Left forelimb (tissue), 1 donor: ENCODE measurements at regions not wholly inside any gene's neighbourhood (a gene's known extent, or its start where the extent isn't known, plus 50 kb on each side); places are given as distances from the start of the nearest gene placed in this dataset.

Experiments
- DNase-seq: peaks from one replicate; pipeline ENCODE4 v3.0.0-alpha.2; 2018; ENCODE audit warnings: low spot score

GRCh38 chr6:14806101-14806500, 439.8 kb upstream of the JARID2 start:
- DNase-seq: no peak

- no peak for DNase-seq
These were observed 438.7 kb upstream of the JARID2 start for GRCh38 chr6:14807130-14807529.

- no peak for DNase-seq
These were observed 437.9 kb upstream of the JARID2 start for GRCh38 chr6:14807971-14808370.

GRCh38 chr6:14810021-14810420, 435.8 kb upstream of the JARID2 start:
- no peak for DNase-seq

GRCh38 chr6:14811775-14812428, 434.0 kb upstream of the JARID2 start:
- DNase-seq: no peak

- DNase-seq: no peak
These were observed 431.9 kb upstream of the JARID2 start for GRCh38 chr6:14814016-14814415.

GRCh38 chr6:14816116-14816859, 429.6 kb upstream of the JARID2 start:
- DNase-seq: no peak

- no peak for DNase-seq
These were observed 428.8 kb upstream of the JARID2 start for GRCh38 chr6:14817074-14817473.

GRCh38 chr6:14818422-14818884, 427.4 kb upstream of the JARID2 start:
- DNase-seq: no peak

GRCh38 chr6:14819001-14819400, 426.9 kb upstream of the JARID2 start:
- DNase-seq: no peak

GRCh38 chr6:14819840-14820420, 425.9 kb upstream of the JARID2 start:
- DNase-seq: no peak

GRCh38 chr6:14822012-14822553, 423.8 kb upstream of the JARID2 start:
- no peak for DNase-seq

GRCh38 chr6:14822679-14823078, 423.2 kb upstream of the JARID2 start:
- no peak for DNase-seq

GRCh38 chr6:14824060-14824459, 421.8 kb upstream of the JARID2 start:
- no peak for DNase-seq

GRCh38 chr6:14824484-14825275, 421.2 kb upstream of the JARID2 start:
- no peak for DNase-seq

- DNase-seq: no peak
These were observed 419.4 kb upstream of the JARID2 start for GRCh38 chr6:14826456-14826855.

GRCh38 chr6:14827354-14827753, 418.5 kb upstream of the JARID2 start:
- DNase-seq: no peak

GRCh38 chr6:14828201-14828611, 417.7 kb upstream of the JARID2 start:
- DNase-seq: no peak

- DNase-seq: no peak
These were observed 414.8 kb upstream of the JARID2 start for GRCh38 chr6:14831070-14831469.

- no peak for DNase-seq
These were observed 413.9 kb upstream of the JARID2 start for GRCh38 chr6:14831937-14832336.

- no peak for DNase-seq
These were observed 413.4 kb upstream of the JARID2 start for GRCh38 chr6:14832427-14832826.

- no peak for DNase-seq
These were observed 410.9 kb upstream of the JARID2 start for GRCh38 chr6:14834851-14835530.
